ENCODE measurements at regions not wholly inside any gene's neighbourhood (a gene's known extent, or its start where the extent isn't known, plus 50 kb on each side); places are given as distances from the start of the nearest gene placed in this dataset.

DNA sequence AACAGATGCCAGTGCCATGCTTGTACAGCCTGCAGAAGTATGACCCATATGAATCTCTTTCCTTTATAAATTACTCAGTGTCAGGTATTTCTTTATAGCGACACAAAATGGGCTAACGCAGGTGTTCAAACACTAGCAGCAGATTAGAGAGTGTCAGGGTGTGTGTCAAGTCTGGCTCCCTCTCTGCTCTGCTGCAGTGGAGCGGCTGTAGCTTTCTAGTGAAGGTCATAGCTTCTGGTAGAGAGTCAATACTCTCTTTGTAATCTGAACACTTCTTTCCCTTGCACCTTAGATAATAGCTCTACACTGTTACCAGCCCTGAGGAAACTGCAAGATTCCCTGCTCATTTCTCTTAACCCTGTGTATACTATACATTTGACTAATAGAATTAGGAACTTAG lies 483.2 kb upstream of the TGFBR2 start:
- DNase-seq, result peak; percentile 7 to 26

DNA sequence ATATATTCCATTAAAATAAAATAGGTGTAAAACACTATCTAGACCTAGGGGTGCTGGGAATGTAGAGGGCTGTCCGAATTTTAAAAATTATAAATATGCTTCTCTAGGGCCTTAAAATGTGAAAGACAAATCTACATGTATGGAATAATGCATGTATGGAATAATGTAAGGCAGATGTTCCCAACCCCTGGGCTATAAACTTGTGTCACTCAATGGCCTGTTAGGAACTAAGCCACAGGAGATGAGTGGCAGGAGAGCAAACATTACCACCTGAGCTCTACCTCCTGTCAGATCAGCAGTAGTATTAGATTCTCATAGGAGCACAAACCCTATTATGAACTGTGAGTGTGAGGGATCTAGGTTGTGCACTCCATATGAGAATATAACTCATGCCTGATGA lies 482.6 kb upstream of the TGFBR2 start:
- no peak for DNase-seq

DNA sequence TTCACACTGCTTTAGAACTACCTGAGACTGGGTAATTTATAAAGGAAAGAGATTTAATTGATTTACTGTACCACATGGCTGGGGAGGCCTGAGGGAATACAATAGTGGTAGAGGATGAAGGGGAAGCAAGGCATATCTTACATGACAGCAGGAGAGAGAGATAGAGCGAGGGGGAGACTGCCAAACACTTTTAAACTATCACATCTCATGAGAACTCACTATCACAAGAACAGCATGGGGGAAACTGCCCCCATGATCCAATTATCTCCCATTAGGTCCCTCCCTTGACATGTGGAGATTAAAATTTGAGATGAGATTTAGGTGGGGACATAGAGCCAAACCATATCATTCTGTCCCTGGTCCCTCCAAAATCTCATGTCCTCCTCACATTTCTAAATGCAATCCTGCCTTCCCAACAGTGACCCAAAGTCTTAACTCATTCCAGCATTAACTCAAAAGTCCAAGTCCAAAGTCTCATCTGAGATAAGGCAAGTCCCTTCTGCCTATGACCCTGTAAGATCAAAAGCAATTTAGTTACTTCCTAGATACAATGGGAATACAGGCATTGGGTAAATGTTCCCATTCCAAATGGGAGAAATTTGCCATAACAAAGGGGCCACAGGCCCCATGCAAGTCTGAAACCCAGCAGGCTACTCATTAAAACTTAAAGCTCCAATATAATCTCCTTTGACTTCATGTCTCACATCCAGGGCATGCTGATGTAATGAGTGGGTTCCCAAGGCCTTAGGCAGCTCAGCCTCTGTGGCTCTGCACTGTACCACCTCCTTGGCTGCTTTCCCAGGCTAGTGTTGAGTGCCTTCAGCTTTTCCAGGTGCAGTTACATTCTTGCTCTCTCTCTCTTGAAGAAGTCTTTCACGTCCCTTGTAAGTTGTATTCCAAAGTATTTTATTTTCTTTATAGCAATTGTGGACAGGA lies 481.7 kb upstream of the TGFBR2 start:
- DNase-seq, result peak in 1 of 2 experiments; percentile 19

DNA sequence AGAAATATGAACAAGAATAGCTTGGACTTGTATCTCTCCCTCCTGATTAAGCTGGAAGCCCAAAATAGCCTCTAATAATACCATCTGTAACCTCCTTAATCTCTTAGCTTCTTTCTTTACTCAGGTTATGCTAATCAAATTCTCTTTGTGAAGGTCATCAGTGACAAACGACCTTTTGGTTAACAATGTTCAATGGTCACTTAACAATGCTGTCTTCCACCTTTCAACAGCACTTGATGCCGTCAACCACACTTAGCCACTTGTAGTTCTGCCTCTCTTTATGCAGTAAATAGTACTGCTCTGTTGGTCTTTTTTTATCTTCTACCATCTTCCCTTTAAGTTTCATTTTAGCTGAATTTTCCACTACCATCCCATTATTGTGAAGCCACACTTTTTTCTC lies 476.6 kb upstream of the TGFBR2 start:
- DNase-seq, result no peak

DNA sequence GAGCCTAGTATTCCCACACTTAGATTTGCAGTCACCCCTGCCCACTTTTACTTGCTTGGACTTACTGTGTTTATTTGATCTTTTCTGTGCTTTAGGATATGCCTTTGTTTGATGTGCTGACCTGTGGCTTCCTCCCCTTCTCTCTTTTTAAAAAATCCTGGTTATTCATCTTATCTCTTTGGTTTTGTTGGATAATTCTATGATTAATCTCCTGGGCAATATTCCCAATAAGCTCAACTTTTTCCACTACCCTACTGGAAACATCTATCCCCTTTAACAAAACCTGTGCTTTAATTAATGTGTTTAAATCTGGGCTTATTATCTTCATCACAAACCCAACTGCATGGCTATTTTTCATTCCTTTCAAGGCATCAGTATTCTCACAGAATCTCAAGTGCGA lies 476.0 kb upstream of the TGFBR2 start:
- DNase-seq, result no peak

DNA sequence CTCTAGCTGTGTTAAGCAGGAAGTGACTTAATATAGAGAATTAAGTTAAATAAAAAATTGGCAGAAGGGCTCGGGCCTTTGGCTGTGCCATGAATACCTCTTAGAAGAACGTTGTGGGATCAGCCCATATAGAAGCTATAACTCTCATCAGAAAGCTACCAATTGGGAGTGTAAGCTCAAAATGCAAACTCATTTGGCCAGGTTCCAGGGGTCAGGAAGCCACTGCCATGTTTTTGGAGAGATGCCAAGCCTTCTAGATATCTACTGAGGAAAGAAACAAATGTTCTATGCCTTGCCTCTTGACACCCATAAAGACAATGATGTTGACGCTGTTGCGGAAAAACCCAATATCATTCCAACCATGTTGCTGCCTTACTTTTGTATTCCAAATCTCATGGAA lies 475.2 kb upstream of the TGFBR2 start:
- peak in 1 of 2 experiments; percentile 5 for DNase-seq

DNA sequence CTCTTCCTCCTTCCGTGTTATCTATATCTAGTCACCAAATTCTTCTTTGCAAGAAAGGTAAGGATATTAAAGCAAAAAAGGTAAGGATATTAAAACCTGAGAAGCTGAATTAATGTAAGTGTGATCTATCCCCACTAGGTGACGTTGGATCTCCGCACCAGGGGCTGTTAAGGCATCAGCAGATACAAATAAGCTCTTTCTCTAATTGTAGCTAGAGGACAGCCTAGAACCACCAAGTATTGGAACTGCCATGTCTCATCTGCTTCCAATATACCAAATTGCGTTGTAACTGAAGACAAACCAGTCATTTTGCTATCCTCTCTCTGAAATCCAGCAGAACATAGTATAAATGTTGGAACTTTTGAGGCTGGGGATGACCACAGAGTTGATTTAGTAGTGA lies 471.2 kb upstream of the TGFBR2 start:
- DNase-seq, result no peak

DNA sequence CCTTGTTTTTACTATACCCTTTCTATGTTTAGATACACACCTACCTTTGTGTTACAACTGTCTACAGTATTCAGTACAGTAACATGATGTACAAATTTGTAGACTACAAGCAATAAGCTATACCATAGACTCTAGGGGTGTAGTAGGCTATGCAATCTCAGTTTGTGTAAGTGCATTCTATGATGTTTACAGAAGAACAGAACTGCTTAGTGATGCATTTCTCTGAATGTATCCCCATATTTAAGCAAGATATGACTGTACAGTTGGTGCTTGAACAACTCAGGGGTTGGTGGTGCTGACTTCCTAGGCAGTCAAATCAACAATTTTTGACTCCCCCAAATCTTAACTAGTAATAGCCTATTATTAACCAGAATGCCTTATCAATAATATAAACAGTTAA lies 467.1 kb upstream of the TGFBR2 start:
- DNase-seq, result no peak

DNA sequence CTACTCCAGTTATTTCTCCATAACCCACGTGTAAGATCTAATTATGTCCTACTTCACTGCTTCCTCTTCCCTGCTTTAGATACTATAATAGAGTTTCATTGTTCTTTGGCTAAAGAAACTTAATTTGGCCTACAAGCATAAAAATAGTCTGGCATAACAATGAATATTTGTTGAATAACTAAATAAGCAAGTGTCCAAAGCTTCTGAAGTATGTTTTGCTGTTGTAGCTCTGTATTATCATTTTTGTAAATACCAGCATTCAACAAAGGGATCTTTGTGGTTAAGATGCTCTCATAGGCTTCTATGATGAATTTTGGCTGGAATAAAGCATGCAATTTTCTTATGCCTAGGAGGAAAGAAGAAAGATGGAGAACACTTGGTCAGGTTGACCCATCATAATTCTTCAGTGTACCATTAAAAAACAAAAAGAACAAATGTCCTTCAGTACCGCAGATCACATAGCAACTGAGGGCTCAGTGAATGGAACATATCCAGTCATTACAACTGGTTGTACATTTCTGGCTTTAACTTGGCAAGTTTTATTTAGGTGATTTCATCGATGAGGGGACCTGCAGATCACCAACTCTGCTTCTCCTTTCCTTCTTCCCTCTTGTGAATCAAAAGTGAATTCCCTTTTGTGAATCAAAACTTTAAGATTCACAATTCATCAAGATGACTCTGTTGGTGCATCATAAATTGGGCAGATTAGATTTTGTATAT lies 465.9 kb upstream of the TGFBR2 start:
- no peak for DNase-seq

DNA sequence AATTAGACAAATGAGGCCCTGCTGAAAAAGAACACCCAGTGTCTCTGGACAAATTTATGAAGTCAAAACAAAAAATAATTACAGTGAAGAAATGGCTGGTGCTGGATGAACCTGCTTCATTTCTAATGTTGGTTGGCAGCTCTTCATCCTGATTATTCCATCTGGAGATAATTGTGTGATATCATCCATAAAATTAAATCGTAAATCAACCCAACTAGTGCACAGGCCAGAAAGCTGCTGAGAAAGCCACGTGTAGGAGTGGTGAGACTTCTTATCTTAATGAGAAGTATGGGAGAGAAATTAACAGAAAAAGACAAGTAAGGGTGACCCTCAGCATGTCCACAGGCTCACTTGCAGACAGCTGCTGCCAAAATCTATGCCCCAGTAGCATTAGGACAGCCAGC lies 465.2 kb upstream of the TGFBR2 start:
- no peak for DNase-seq

DNA sequence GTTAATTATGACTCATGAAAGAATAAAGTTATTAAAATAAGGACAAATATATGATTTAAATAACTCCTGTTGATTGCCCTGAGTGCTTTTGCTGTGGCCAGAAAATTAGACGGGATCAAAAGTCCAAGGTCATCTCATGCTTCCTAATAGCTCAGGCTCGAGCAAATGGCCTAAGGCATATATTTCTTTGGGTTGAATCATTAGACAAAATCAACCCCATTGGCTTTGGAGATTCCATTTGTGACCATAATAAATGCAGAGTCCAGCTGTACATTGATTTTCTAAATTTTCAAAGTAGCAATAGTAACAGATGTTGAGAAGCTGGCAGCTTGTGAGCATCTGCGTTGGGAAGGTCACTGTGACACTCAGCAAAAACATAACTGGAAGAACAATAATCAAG lies 464.5 kb upstream of the TGFBR2 start:
- DNase-seq, result no peak

DNA sequence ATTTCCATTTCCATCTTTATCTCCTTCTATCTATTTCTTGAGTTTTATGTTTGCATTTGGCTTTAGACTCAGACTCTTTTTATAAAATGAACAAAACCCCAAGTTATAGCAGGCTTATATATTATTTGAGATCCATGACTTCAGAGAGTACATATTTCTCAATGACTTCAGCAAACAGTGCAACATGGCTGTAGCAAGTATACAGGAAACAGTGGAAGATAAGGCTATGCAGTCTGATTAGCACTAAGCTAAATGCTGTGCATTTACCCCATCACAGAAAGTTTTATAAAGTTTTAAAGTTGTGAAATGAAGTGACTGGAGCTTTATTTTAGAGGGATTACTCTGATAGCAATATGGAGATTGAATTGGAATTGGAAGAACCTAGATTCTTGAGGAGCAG lies 463.5 kb upstream of the TGFBR2 start:
- DNase-seq, result no peak

DNA sequence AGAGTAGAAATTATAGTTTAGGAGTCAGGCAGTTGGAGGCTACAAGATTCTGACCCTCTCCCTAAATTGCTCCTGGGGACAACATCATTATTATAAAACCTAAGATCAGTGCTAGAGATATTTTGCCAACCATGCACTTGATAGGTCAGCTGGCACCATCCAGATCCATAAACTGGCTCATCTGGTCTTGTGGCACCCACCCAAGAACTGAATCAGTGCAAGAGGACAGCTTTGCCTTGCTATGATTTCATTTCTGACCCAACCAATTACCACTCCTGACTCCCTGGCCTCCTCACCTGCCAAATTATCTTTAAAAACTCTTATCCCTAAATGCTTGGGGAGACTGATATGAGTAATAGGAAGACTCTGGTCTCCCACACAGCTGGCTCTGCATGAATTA lies 461.1 kb upstream of the TGFBR2 start:
- no peak for DNase-seq

DNA sequence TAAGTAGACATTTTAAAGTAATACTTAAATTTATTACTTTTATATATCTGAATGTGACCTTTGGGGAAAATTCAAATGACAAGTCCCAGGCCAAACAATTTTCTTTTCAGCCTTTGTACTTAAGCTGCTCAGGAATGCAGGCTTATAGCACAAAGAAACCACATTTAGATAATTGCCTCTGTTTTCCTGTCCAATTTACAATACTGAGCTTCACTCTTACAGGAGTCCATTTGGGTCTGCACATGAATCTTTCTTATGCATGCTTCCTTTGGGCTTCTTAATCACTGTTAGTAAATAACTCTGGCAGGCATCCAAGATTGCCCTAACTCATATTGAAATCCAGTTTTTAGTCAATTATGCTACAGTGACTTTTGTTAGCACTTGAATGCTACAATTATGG lies 459.4 kb upstream of the TGFBR2 start:
- DNase-seq, result no peak

DNA sequence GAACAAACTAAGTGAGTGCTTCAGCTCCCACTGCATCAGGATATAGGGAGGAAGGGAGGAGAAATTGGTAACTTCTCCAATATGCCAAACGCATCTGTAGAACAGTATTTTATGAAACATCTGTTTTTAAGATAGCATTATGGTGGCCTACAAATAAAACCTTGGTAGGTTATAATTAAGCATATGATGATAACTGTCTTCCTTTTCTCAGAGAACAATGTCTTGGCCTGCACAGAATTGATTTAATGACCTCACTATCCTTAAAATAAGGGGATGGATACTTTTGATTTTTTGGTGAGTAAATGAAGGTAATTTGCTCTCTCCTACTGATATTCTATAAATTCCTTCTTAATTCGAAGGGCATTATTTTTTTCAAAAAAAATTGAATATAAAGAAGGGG lies 451.5 kb upstream of the TGFBR2 start:
- DNase-seq, result no peak

DNA sequence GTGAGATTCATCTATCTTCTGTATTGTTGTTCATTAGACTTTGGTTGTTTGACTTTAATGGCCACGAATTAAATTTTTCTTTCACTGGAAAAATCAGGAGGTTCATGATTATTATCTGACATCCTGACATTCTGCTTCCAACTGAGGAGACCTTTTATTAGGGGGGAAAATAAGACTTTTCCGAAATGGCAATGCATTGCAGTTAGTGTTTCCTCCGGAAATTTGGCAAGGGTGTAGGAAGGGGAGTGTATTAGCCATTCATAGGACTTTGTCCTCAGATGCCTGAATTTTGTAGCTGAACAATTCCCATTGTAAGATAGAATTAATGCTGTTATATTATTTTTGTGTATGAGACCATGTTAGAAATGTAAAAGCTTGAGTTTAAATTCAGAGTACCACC lies 450.6 kb upstream of the TGFBR2 start:
- DNase-seq, result no peak

DNA sequence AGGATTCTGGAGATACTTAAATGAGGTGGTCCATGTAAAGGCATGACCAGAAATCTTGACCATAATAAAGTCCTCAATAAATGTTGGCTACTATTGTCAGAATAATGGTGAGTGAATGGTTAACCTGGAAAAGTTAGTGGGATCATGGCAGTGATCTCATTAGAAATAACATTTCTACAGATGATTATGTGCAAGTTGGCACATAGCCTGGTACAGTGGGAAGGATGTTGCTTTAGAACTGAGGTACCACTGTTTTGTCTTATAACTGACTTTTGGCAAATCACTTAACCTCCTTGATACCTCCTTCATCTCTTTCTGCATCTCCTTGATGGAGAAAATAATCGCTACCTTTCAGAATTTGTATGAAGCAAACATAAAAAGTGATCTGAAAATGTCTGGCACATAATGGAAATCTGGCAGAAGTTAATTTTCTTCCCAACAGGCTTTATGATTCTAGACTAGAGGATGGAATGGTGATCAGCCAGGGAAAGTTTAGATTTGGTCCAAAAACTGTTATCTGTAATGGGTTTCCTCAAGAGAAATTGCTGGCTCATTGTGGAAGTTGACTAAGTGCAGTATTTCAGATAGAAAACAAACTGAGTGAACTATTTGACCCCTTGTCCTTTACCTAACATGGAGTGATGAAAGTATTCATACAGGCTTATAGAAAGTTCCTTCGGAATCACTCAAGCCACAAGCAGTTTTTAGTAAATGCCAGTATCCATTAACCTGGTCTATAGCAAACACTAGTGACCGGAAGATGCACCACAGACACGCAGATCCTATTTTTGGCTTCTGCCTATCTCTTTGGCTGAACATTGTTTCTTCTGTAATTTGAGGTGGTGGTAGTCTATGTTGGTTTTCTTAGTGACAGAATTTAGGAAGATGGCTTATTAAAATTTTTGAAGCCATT lies 449.6 kb upstream of the TGFBR2 start:
- no peak for DNase-seq

DNA sequence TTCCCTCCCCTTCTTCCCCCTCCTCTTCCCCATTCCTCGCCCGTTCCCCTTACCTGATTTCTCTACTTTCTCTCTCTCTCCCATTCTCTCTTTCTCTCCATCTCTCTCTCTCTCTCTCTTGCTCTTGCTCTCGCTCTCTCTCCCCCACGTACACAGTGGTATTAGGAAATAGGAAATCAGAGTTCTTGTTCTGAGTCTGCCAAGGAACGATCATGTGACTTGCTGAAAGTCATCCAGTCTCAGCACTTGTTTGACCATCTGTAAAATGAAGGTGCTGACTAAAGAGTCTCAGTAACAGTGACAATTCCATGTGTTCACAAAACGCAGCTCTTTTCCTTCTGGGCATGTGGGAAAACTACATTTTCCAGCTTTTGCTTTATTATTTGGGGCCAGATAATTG lies 445.0 kb upstream of the TGFBR2 start:
- DNase-seq, result no peak

DNA sequence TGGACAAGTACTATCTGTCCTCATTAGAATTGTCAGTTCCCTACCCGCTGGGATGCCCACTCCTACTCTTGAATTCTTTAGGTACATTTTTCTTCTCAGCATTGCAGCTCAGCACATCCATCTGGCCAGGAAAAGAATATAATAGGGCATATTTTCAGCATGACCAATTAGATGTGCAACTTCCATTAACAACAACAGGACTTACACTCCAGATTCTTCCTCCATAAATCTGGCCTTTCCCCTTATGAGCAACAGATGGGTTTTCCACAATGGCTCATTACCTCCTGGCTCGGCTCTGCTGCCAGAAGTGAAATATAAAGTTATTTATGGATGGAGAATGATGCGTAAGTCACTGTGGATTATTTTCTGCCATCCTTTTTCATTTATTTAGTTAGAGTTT lies 443.8 kb upstream of the TGFBR2 start:
- DNase-seq, result no peak

DNA sequence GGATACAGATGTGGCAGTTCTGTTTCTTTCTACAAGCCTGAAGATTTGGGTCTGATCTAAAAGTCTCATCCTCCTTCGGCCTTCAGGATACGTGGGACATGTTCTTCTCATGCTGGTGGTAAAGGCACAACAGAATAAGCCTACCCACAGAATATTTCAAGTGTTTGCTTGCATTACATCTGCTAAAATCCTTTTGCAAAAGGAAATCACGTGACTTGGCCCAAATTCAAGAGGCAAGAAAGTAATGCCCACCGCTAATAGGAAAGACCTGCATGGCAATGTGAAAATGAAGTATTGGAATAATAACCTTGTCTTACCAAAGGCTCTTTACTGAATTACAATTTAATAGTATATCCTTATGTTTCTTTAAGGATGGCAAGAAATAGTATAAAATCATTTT lies 439.9 kb upstream of the TGFBR2 start:
- DNase-seq, result no peak

DNA sequence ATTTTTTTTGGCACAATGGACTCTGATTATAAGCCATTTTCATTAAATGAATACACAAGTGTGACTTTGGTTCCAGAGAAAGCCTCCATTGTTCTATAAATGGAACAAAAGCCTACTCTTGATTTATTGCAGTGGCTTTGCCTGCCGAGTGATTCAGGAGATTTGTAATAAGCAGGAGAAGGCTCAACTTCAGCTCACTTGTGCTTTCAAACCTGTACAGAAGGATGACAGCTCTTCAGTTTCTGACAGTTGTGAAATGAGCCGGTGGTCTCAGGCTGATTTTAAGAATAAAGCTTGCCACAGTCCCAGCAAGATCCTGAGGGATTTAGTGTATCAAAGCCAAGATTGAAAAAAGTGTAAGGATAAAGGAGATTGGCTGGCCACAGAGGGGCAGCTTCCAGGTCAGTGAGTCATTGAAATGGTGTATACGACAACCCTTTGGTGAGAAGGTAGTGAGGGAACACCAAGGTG lies 438.8 kb upstream of the TGFBR2 start:
- no peak for DNase-seq

DNA sequence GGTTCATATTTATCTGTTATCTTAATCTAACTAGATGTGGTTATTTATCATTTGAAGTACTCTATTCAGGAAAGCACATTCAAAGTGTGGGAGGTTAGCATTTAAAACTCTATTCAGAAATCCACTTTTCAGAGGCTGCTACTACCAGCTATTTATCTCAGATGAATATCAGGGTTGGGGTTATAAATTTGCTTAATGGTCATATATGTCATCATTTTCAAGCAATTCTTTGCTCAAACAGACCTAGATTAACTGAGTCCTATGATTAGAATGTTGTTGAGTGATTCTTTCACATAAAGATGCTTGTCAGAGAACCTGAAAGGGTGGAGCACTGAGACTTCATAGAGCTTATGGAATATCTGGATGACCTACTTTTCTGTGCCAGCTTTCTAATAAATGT lies 436.9 kb upstream of the TGFBR2 start:
- DNase-seq, result no peak

Measured in SHP77 (cell line).